ENCODE measurements at regions not wholly inside any gene's neighbourhood (a gene's known extent, or its start where the extent isn't known, plus 50 kb on each side); places are given as distances from the start of the nearest gene placed in this dataset.
"Not testable (repeated sequence)": the region's sequence is repeated elsewhere in the genome, so short reads cannot be mapped to it uniquely, and the experiment has no call there.

DNA sequence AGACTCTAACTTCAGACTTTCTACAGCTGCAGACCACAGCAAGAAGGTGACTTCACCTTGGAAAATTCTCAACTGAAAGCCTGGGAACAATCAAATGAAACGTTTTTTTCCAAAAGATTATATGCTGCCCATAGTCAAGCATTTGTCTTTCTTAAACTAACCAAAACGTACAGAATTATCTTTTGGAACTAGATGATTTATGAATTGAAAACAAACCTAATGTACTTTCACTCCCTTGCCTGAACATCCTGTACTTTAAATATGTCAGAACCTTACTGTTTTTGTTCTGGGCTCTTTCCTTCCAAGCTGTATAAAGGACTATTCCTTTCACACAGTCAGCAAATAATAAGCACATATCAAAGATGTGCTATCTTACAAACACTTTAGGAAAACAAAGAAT lies 62.4 kb upstream of the TNFAIP3 start:
- Histone ChIP-seq H3K36me3 (no peaks in the 10 kb centered on the region), H3K4me3 (no peak overlapping the region), H3K4me1 (peaks cover 0 to 7% (median 3%) of the 10 kb centered on the region in 4 donors), H3K9me3 (no peaks in the 10 kb centered on the region), H3K27ac (peak overlapping the region in 1 of 4 donors; percentile 54), H3K27me3 (no peaks in the 10 kb centered on the region)
- ATAC-seq (ENCODE audit: low FRiP score in 2 of 2), result peak in 1 of 2 donors; percentile 13
- DNase-seq, result no peak
- TF ChIP-seq POLR2A (IDR thresholded peaks at IDR 0.05) (no peak), EP300 (IDR thresholded peaks at IDR 0.05) (peak in 2 of 4 donors; percentile 10 to 52)
- 24 to 28% methylated on average over 2 of the region's 2 CpGs for whole genome bisulfite sequencing, 2 donors

DNA sequence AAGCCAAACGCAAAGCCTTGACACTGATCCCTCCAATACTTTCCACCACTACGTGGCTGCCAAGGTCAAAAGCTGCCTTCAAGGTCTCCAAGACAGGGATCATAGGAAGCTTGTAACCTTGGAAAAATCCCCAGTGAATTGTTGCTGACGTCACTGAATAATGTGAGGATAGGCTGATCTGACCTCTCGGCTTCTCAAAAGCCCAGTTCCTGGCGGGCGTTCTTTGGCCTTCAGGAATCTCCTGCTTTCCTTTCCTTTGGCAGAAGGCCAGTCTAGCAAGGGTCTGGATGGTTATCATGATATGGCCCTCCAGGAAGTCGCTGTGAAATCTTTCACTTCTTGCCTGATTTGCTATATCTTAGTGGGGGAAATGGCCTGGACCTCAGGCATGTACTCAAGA lies 61.4 kb upstream of the TNFAIP3 start:
- Histone ChIP-seq H3K27ac (no peak overlapping the region), H3K9me3 (no peaks in the 10 kb centered on the region), H3K36me3 (no peaks in the 10 kb centered on the region), H3K4me3 (no peak overlapping the region), H3K27me3 (no peaks in the 10 kb centered on the region), H3K4me1 (peaks cover under 1 to 9% (median 5%) of the 10 kb centered on the region in 4 donors)
- peak in 1 of 2 donors; percentile 9 for TF ChIP-seq POLR2AphosphoS5 (IDR thresholded peaks at IDR 0.05)
- TF ChIP-seq EP300 (IDR thresholded peaks at IDR 0.05), result no peak
- DNase-seq (no peak), ATAC-seq (ENCODE audit: low FRiP score in 2 of 2) (no peak)
- WGBS, 2 donors, result 67 to 74% methylated on average over 3 to 7 of the region's 7 CpGs

DNA sequence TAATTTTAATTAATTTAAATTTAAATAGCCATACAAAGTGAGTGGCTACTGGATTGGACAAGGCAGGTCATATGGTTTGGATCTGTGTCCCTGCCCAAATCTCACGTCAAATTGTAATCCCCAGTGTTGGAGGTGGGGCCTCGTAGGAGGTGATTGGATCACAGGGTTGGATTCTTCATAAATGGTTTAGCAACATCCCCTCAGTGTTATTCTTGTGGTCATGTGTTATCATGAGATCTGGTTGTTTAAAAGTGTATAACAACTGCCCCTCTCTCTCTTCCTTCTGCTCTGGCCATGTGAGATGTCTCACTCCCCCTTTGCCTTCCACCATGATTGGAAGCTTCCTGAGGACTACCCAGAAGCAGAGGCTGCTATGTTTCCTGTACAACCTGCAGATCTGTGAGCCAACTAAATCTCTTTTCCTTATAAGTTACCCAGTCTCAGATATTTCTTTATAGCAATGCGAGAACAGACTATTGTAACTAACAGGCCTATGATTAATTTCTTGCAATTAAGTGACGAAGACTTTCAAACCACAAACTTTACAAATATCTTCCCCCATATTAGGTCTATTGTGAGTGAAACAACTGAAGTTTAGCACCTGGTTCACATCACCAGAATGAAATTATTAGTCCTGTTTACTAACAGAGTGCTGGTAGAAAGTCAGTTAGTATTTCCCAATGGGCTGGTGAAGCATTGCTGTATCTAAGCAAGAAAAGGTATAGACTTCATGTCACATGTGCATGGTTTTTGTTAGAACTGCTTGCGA lies 60.0 kb upstream of the TNFAIP3 start:
- ATAC-seq (ENCODE audit: low FRiP score in 2 of 2) (no peak), DNase-seq (no peak)
- no peaks in the 10 kb centered on the region for H3K27me3 ChIP-seq
- WGBS, 2 donors, result 96% methylated on average over 5 of the region's 5 CpGs
- H3K36me3 ChIP-seq, result no peaks in the 10 kb centered on the region
- TF ChIP-seq POLR2AphosphoS5 (IDR thresholded peaks at IDR 0.05) (no peak), POLR2A (IDR thresholded peaks at IDR 0.05) (no peak), EP300 (IDR thresholded peaks at IDR 0.05) (no peak)
- TF ChIP-seq, protein P1, sequence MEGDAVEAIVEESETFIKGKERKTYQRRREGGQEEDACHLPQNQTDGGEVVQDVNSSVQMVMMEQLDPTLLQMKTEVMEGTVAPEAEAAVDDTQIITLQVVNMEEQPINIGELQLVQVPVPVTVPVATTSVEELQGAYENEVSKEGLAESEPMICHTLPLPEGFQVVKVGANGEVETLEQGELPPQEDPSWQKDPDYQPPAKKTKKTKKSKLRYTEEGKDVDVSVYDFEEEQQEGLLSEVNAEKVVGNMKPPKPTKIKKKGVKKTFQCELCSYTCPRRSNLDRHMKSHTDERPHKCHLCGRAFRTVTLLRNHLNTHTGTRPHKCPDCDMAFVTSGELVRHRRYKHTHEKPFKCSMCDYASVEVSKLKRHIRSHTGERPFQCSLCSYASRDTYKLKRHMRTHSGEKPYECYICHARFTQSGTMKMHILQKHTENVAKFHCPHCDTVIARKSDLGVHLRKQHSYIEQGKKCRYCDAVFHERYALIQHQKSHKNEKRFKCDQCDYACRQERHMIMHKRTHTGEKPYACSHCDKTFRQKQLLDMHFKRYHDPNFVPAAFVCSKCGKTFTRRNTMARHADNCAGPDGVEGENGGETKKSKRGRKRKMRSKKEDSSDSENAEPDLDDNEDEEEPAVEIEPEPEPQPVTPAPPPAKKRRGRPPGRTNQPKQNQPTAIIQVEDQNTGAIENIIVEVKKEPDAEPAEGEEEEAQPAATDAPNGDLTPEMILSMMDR (IDR thresholded peaks at IDR 0.05), result no peak
- H3K4me3 ChIP-seq, result no peak overlapping the region
- H3K4me1 ChIP-seq, result peaks cover 7 to 20% (median 16%) of the 10 kb centered on the region in 4 donors
- H3K27ac ChIP-seq, result no peak overlapping the region
- no peaks in the 10 kb centered on the region for H3K9me3 ChIP-seq

DNA sequence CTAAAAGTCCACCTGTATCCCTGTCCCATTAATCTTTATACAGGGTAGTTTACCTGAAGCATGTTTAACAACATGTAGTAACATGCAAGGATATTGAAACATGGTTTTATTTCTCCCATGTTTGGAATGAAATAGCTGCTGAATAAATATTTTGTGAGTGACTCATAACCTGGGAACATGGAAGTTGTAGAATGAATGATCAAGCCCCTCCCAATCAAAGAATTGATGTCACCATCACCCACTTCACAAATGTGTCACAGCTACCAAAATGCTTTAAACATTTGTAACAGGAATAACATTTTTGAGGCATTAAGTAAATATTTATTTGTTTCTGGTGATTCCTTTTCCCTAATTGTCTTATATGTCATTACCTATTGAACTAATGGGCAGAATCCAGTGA lies 58.9 kb upstream of the TNFAIP3 start:
- H3K4me3 ChIP-seq, result no peak overlapping the region
- peaks cover 7 to 20% (median 18%) of the 10 kb centered on the region in 4 donors for H3K4me1 ChIP-seq
- ATAC-seq (ENCODE audit: low FRiP score in 2 of 2), result no peak
- H3K9me3 ChIP-seq, result no peaks in the 10 kb centered on the region
- no peak for DNase-seq
- H3K27ac ChIP-seq, result no peak overlapping the region
- no peaks in the 10 kb centered on the region for H3K27me3 ChIP-seq
- H3K36me3 ChIP-seq, result no peaks in the 10 kb centered on the region
- TF ChIP-seq EP300 (IDR thresholded peaks at IDR 0.05) (no peak), POLR2A (IDR thresholded peaks at IDR 0.05) (no peak), POLR2AphosphoS5 (IDR thresholded peaks at IDR 0.05) (no peak)
- TF ChIP-seq, protein P1 (IDR thresholded peaks at IDR 0.05), result no peak

DNA sequence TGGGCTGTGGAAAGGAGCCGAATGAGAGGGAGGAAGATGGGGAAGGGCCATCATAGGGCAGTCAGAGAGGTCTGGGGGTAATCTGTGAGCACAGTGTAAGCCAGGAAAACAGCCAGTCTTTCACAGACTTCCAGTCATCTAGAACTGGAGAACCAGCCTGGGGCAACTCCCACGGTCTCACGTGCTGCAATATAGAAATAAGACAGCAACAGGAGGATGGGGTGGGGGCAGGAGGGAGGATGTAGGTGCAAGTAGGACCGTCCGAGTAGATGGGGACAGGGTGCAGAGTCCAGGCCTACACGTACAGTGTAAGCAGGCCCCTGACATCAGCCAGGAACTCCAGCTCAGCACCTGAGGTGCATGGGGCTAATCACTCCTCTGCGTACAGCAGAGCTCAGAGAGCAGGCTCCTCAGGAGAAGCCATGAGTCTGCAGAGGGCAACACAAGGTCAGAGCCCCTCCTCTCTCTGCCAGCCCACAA lies 58.2 kb upstream of the TNFAIP3 start:
- H3K9me3 ChIP-seq, result no peaks in the 10 kb centered on the region
- 94 to 95% methylated on average over 7 of the region's 7 CpGs for WGBS, 2 donors
- DNase-seq (no peak), ATAC-seq (ENCODE audit: low FRiP score in 2 of 2) (peak in 1 of 2 donors; percentile 28)
- TF ChIP-seq POLR2AphosphoS5 (IDR thresholded peaks at IDR 0.05) (no peak), EP300 (IDR thresholded peaks at IDR 0.05) (no peak), POLR2A (IDR thresholded peaks at IDR 0.05) (no peak)
- TF ChIP-seq, protein P1 (IDR thresholded peaks at IDR 0.05), result no peak
- no peaks in the 10 kb centered on the region for H3K27me3 ChIP-seq
- no peaks in the 10 kb centered on the region for H3K36me3 ChIP-seq
- peaks cover 7 to 20% (median 18%) of the 10 kb centered on the region in 4 donors for H3K4me1 ChIP-seq
- no peak overlapping the region for H3K4me3 ChIP-seq
- no peak overlapping the region for H3K27ac ChIP-seq

DNA sequence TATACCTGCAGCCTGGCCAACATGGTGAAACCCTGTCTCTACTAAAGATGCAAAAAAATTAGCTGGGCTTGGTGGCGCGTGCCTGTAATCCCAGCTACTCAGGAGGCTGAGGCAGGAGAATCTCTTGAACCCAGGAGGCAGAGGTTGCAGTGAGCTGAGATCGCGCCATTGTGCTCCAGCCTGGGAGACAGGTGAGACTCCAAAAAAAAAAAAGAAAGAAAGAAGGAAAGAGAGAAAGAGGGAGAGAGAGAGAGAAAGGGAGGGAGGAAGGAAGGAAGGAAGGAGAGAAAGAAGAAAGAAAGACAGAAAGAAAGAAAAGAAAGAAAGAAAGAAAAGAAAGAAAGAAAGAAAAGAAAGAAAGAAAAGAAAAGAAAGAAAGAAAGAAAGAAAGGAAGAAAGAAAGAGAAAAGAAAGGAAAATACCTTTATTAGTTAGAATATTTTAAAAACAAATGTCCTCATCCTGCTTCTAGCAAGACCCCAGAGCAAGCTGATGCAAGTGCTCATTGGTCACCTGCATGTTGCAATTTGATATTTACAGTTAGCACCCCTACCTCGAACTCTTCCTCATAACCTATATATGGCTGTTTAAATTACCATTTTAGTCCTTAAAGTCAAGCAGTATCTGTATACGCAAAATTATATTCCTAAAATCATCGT lies 57.0 kb upstream of the TNFAIP3 start:
- not testable (repeated sequence) for H3K36me3 ChIP-seq; ATAC-seq (ENCODE audit: low FRiP score in 2 of 2); H3K27me3 ChIP-seq; DNase-seq; H3K4me3 ChIP-seq; H3K27ac ChIP-seq; H3K9me3 ChIP-seq
- 79 to 81% methylated on average over 7 of the region's 7 CpGs for WGBS, 2 donors
- H3K4me1 ChIP-seq, result peaks cover 7 to 20% (median 18%) of the 10 kb centered on the region in 4 donors

Data from upper lobe of left lung (tissue), 6 donors.